ENCODE measurements at regions not wholly inside any gene's neighbourhood (a gene's known extent, or its start where the extent isn't known, plus 50 kb on each side); places are given as distances from the start of the nearest gene placed in this dataset.
"Not testable (repeated sequence)": the region's sequence is repeated elsewhere in the genome, so short reads cannot be mapped to it uniquely, and the experiment has no call there.

- Histone ChIP-seq H3K9me3 (no peaks in the 10 kb centered on the region), H3K36me3 (replicated peaks in 1 of 2; ENCODE audit: insufficient read depth in 1 of 2, low read depth in 2 of 2) (no peaks in the 10 kb centered on the region), H3K4me1 (no peaks in the 10 kb centered on the region), H3K27ac (no peak overlapping the region), H3K27me3 (no peaks in the 10 kb centered on the region), H3K4me3 (no peak overlapping the region)
- DNase-seq, result no peak
- 56 to 59% methylated on average over 1 of the region's 1 CpG for WGBS, 2 donors
- no peak for ATAC-seq
- TF ChIP-seq POLR2A (IDR thresholded peaks at IDR 0.05) (no peak), CTCF (IDR thresholded peaks at IDR 0.05) (no peak)
- intact Hi-C loops (cut with DNase I), result no loop called here
Observed at GRCh38 chr10:53379956-53380355, 607.4 kb upstream of the MBL2 start.

DNA sequence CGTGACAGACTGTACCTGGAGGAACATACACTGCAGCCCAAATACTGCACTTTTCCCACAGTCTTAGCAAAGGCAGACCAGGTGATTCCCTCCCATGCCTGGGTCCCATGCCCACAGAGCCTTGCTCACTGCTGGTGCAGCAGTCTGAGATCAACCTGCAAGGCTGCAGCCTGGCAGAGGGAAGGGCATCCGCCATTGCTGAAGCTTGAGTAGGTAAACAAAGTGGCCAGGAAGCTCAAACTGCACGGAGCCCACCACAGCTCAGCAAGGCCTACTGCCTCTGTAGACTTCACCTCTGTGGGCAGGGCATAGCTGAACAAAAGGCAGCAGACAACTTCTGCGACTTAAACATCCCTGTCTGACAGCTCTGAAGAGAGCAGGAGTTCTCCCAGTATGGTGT, 597.8 kb upstream of the MBL2 start:
- Histone ChIP-seq H3K4me3 (no peak overlapping the region), H3K27me3 (no peaks in the 10 kb centered on the region), H3K9me3 (no peaks in the 10 kb centered on the region), H3K36me3 (replicated peaks in 1 of 2; ENCODE audit: insufficient read depth in 1 of 2, low read depth in 2 of 2) (no peaks in the 10 kb centered on the region), H3K27ac (no peak overlapping the region), H3K4me1 (no peaks in the 10 kb centered on the region)
- intact Hi-C loops (cut with DNase I), result no loop called here
- no peak for DNase-seq
- TF ChIP-seq CTCF (IDR thresholded peaks at IDR 0.05) (no peak), POLR2A (IDR thresholded peaks at IDR 0.05) (no peak)
- 71 to 74% methylated on average over 3 to 4 of the region's 4 CpGs for WGBS, 2 donors
- no peak for ATAC-seq

DNA sequence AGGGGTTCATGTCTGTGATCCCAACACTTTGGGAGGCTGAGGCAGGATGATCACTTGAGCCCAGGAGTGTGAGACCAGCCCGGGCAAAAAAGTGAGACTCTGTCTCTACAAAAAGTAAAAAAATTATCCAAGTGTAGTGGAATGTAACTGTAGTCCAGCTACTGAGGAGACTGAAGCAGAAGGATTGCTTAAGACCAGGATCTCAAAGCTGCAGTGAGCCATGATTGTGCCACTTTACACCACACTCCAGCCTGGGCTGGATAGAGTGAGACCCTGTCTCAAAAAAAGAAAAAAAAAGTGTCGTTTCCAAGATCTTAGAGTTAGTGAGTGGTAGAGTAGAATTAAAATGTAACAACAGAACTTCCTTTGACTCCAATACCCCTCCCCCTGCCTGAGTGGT, 589.4 kb upstream of the MBL2 start:
- 58 to 64% methylated on average over 2 of the region's 2 CpGs for WGBS, 2 donors
- Histone ChIP-seq H3K27me3 (no peaks in the 10 kb centered on the region), H3K4me1 (no peaks in the 10 kb centered on the region), H3K9me3 (no peaks in the 10 kb centered on the region), H3K27ac (no peak overlapping the region), H3K36me3 (replicated peaks in 1 of 2; ENCODE audit: insufficient read depth in 1 of 2, low read depth in 2 of 2) (no peaks in the 10 kb centered on the region), H3K4me3 (no peak overlapping the region)
- DNase-seq (no peak), ATAC-seq (no peak)
- intact Hi-C loops (cut with DNase I), result no loop called here
- no peak for TF ChIP-seq POLR2A (IDR thresholded peaks at IDR 0.05)
- TF ChIP-seq CTCF (IDR thresholded peaks at IDR 0.05), result no peak

DNA sequence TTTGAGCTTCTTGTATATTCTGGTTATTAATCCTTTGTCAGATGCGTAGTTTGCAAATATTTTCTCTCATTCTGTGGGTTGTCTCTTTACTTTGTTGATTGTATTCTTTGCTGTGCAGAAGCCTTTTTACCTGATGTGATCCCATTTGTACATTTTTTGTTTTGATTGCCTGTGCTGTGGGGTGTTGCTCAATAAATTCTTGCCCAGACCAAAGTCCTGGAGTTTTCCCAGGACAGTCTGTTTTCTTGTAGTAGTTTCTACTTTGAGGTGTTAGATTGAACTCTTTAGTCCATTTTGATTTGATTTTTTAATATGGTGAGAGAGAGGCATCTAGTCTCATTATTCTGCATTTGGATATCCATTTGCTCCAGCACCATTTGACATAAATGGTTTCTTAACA, 588.7 kb upstream of the MBL2 start:
- TF ChIP-seq CTCF (IDR thresholded peaks at IDR 0.05) (no peak), POLR2A (IDR thresholded peaks at IDR 0.05) (no peak)
- H3K27me3 ChIP-seq, result no peaks in the 10 kb centered on the region
- no peaks in the 10 kb centered on the region for H3K36me3 ChIP-seq (replicated peaks in 1 of 2; ENCODE audit: insufficient read depth in 1 of 2, low read depth in 2 of 2)
- no peak for DNase-seq
- H3K4me1 ChIP-seq, result no peaks in the 10 kb centered on the region
- no peak for ATAC-seq
- WGBS, 2 donors, result 97 to 100% methylated on average over 1 of the region's 1 CpG
- intact Hi-C loops (cut with DNase I), result no loop called here
- H3K4me3 ChIP-seq, result no peak overlapping the region
- H3K27ac ChIP-seq, result no peak overlapping the region
- no peaks in the 10 kb centered on the region for H3K9me3 ChIP-seq

DNA sequence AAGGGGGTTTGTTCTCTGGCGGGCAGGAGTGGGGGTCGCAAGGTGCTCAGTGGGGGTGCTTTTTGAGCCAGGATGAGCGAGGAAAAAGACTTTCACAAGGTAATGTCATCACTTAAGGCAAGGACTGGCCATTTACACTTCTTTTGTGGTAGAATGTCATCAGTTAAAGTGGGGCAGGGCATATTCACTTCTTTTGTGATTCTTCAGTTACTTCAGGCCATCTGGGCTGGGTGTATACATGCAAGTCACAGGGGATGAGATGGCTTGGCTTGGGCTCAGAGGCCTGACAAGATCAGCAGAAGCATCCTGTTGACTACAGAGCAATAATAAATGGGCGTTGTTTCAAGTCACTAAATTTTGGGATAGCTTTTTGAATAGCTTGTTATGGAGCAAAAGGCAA, 586.4 kb upstream of the MBL2 start:
- H3K27me3 ChIP-seq; H3K4me1 ChIP-seq; ATAC-seq; intact Hi-C loops (cut with DNase I); H3K9me3 ChIP-seq; H3K4me3 ChIP-seq; H3K36me3 ChIP-seq (replicated peaks in 1 of 2; ENCODE audit: insufficient read depth in 1 of 2, low read depth in 2 of 2); DNase-seq; H3K27ac ChIP-seq: not testable (repeated sequence)
- 59 to 62% methylated on average over 4 of the region's 4 CpGs for WGBS, 2 donors
